SKM-1 treated with dmso at 0.1 percent for 144 hours (cell line): ENCODE measurements at regions not wholly inside any gene's neighbourhood (a gene's known extent, or its start where the extent isn't known, plus 50 kb on each side); places are given as distances from the start of the nearest gene placed in this dataset.

ENCODE experiments used
- DNase-seq: peaks from one replicate; lab custom pipeline; 2025; ENCODE audit not compliant: unreplicated experiment; lab: John Stamatoyannopoulos, UW

DNA sequence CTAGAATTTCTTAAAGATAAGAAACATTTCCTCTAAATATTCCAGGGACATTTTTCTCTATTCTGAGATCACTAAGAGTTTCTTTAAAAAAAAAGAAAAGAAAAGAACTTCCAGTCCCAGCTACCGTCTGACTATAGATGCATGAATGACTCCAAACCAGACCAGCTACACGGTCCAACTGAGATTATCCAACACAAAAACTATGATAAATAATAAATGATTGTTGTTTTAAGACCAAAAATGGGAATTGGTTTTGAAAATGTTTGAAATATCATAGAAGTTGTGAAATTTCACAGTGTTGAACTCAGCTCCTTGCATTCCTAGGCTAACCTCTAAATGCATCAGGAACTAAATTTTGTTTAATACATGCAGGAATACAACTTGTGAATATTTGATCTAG is 1619.6 kb upstream of the LRRTM3 start:
- DNase-seq, result no peak

DNA sequence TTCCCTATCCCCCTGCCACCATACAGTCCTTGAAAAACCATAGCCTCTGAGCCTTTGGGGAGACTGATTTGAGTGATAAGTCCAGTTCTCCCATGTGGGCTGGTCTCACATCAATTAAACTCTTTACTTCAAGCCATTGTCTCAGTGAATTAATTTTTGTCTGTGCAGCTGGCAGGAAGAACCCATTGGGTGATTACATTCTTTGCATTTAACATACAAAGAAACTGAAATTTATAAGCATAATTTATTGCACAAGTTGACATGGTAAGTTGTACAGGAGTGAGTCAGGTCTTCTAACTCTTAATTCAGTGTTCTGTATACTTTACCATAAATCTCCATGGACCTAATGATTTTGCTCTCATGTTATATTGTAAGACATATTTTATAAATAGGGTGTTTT is 1613.0 kb upstream of the LRRTM3 start:
- no peak for DNase-seq

DNA sequence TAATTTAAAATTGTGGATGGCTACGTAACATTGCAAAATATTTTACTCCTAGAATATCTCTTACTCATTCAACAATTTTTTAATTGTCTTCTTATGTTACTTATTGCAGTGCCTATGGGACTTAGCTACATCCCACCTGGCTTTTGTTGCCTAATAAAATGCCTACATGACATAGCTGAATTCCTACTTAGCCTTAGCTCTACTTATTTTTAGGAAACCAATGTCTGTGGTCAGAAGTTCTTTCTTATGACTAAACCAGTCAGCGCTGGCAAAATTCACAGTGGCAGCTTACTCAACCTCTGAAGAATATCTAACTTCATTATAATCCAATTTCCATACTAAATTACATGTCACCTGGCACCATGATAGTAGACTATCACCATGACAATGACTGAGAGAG is 1612.4 kb upstream of the LRRTM3 start:
- DNase-seq, result no peak

DNA sequence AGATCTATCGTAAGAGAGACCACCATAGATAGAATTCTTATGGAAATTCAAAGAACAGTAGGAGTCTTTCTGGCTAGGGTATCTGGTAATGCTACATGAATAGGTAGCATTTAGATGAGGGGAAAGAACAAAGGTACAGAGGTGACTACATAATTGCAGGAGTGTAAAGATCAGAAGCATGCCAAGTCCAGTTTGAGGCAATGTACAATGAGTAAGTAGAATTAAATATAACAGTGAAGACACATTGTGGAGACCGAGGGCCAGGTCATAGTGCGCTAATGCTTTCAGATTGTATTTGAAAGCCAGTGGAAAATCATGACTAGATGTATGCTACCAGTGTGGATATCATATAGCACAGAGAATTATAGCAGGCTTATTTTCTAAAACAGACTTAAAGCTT is 1611.6 kb upstream of the LRRTM3 start:
- no peak for DNase-seq

DNA sequence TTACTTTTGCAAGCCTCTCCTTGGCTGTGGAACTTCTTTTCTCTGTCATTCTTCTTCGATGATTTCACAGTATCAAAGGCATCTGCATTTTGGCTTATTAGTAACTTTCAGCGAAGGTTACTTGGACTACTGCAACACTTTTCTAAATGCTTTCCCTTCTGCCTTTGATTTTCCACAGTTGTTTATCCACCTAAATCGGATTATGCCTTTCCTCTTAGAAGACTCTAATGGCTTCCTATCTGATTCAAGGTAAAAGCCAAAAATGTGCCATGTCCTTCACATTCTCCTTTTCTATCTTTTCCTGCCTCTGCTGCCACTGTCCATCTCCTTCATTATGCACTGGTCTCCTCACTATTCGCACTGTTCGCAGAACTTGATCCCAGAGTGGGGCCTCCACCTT is 1606.3 kb upstream of the LRRTM3 start:
- DNase-seq, result no peak

DNA sequence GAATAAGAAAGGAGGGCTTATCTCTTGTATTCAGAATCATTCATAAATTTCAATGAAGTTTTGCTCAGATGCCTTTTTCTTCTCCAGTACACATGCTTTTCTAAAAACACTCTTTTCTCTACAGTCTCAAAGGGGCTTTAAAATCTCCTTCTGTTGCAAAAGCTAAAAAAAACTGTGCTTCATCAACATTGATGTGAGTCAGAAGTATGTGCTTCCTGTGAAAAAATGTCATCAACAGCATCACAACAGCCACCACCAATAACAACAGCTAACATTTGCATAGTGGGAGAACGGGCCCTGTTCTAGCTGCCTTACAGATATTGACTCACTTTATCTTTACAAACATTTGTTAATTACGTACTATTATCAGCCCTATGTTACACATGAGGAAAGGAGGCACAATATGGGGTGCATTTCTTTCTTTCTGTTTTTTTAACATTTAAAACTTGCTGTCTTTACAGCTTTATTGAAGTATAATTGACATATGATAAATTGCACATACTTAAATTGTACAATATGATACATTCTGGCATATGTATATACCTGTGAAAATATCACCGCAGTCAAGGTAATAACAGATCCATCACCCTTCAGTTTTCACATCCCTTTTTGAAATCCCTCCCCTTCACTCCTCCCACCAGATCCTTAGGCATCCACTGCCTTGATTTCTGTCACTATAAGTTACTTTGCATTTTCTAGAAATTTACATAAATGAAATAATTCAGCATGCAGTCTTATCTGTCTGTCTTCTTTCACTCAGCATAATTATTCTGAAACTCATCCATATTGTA is 1605.4 kb upstream of the LRRTM3 start:
- DNase-seq, result no peak

DNA sequence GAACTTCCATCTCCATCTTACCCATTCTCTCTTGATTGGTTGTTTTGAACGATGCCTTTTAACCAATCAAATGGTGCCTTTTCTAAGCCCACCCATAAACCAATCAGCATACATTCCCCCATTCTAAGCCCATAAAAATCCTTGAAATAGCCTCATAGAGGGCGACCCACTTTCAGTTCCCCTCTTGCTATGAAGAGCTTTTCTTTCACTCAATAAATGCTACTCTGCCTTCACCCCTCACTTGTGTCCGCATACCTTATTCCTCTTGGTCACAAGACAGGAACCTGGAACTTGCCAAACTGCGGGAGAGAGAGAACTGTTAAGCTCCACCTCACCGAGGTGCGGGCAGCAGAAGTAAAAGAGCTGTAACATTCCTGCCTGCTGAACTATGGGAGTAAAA is 1602.0 kb upstream of the LRRTM3 start:
- DNase-seq, result no peak

DNA sequence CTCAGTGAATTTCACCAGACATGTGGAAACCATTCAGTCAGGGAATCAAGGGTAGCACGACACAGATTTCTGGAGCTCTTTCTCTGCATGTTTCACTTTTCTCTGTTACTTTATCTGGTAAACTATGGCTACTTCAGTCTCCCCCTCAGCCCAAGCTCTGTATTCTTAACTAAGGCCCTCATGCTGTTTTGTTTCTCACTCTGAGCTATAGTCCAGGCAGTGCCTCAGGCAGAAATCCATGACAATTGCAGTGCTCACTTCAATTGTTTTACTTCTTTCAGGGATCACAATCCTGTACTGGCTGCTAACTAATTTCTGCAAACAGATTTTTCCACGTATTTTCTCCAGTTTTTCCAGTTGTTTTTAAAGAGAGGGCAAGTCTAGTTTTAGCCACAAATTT is 1599.9 kb upstream of the LRRTM3 start:
- DNase-seq, result no peak

DNA sequence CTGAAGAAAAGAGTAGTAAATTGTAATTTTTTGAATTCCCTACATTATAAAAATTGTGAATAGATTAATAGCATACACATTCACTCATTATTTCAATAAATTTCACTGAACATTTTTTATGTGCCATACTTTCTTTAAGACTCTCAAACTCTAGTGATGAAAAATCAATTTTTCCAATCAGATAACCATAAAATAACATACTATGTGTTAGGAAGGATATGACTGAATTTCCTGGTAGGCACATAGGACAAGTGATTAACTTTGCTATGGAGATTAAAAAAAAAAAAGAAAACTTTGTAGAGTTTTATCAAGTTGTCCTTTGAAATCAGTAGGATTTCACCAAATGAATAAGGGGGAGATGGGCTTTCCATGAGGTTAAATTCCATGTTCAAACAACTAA is 1597.3 kb upstream of the LRRTM3 start:
- DNase-seq, result no peak

DNA sequence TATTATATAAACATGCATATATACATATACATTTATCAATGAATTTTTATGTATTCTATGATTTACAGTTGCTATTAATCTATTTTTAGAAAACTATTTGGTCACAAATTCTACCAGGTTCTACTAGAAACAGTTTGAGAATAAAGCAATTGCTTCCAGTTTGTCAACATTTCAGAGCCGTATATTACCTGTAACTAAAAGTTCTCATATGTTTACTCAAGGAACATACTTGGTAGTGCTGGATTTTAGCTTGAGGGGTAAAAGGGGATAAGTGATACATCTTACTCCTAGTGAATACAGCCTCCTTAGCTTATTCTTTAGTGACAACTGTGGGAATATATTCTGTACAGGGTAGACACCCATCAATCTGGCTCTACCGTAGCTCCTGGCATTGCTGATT is 1590.5 kb upstream of the LRRTM3 start:
- DNase-seq, result no peak

DNA sequence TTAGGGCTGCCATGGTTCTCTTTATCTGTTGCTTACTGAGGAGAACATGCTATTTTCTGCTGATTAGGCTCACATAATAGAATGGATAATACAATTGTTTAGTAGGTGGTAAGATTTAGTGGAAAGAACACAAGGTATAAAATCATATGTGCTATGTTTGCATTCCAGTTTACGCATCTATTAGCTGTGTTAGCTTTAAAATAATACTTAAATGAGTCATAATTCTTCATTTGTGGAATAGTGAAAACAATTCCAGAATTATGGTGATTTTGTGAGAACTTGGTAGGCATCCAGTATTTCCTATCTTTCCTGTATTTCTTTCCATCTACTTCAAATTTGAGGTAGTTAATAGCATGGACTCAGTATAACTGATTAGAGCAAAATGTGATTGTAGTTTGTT is 1585.5 kb upstream of the LRRTM3 start:
- no peak for DNase-seq

DNA sequence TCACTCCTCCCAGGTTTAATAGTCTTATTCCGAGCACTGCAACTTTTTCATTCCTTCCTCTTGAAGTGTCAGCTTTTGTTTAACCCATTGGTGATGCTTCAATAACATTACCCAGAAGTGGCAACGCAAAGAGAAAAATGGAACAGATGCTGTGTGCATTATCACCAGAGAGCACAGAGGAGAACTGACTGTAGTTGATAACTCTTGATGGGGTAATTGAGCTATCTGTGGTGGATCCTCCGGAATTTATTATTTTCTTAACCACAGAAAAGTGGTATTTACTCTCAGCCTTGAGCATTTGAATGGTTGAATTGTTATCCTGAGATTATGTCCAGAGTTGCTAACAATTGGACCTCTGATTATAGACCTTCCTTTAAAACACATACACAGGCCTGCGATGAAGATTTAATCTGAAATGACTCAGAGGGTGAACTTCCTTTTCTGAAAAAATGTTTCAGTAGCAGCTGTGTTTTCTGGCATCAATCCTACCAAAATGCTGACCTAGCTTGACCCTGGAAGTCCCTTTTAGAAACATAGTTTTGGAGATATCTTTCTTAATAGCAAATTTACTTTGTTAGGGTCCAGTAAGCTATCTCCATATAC is 1584.4 kb upstream of the LRRTM3 start:
- DNase-seq, result no peak

DNA sequence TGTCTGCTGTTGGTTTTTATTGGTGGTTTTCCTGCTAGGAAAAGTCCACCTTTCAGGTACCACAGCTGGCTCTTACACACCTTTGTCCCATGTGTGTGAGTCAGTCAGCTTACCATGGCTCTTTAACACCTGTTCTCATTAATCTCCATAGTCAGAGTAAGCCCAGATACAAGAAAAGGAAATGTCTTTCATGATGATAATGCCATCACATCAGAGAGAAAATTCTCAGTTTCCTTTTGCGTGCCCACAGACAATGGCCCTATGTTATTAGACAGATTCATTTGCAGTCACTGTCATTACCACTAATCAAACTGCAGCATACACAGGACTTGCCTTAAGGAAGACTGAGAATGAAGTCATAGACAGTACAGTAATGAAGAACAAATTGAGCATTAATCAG is 1583.6 kb upstream of the LRRTM3 start:
- DNase-seq, result no peak

DNA sequence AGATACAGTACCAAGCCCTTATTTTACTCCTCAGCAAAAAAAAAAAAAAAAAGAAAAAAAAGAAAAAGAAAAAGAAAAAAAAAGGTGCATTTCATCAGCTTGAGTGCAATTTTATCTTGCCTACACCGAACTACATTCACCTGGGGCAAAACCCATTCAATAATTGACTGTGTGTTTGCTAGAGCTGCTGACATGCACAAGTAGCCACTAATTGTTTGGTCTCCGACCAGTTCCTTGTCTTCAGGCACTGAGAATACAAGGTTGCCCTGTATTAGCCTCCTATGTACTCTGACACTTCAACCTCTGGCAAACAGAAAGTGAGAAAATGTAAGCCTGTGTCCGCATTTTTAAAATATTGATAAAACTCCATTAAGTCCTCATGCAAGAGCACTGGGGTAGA is 1579.4 kb upstream of the LRRTM3 start:
- no peak for DNase-seq

DNA sequence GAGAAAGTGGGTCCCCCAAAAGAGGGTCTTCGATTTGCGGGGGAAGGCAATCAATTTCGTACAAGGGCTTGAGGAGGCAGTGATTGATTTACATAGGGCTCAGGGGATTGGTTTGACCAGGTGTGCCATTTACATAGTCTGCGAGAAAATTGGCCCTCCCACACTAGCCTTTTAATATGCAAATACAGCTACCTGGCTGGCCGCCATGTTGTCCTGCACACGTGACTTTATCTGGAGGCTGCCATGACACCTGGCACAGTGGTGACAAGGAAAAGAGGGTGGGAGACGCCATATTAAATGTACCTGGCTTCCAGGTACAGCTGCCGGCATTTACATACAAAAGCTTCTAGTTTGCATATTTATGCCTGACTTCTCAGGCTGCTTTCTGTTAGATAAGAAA is 1577.2 kb upstream of the LRRTM3 start:
- DNase-seq, result no peak

DNA sequence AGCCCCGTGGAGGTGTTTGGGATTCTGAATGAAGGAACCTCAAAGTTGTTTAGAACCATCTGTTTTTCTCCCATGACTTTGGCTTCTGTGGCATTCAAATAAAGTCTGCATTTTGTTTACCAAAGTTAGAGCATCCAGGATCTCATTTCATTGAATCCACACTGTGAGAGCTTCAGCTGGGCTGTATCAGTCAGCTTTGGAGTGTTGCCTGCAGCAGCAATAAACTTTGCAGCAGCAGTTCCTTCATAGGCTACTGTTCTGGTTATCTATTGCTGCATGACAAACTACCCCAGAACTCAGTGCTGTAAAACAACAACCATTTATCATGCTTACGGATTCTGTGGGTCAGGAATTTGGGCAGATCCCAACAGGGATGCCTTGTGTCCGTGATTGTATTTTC is 1575.2 kb upstream of the LRRTM3 start:
- DNase-seq, result no peak

DNA sequence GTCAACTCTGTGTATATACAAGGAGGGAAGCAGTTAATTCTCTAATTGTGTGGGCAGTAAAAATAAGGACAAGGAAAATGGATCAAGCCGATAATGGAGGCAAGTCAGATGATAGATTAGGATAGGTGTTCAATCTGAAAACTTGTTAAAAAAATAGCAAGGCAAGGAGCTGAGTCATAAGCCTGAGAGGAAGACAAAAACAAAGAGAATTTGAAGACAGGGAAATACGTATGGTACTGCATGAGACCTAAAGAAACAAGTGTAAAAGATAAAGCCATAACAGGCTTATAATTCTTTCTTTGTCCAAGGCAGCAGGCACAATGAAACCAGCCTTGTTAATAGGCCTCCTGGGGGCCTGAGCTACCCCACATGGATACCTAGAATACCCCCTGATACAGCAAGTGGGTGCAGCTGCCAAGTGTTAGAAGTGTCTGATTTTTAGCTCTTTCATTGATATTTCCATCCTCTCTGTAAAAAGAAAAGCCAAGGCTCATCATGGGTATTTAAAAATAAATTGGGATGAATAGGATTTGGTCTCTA is 1570.6 kb upstream of the LRRTM3 start:
- DNase-seq, result no peak

DNA sequence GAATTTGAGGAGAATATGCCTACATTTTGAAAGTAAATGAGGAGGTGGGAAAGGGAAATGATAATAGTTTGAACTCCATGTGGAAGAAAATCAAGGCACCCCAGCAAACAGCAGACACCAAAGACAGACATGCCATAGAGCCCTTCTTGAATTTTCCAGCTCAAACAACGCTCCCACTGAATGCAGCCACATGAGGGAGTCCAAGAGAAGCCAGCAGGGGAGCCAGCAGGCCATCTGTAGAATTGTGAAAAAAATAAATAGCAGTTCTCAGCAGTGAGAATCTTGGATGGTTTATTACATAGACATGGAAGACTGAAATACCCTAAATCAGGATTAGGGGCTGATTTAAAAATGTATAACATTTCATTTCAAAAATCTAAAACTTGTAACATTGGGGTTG is 1567.3 kb upstream of the LRRTM3 start:
- no peak for DNase-seq

DNA sequence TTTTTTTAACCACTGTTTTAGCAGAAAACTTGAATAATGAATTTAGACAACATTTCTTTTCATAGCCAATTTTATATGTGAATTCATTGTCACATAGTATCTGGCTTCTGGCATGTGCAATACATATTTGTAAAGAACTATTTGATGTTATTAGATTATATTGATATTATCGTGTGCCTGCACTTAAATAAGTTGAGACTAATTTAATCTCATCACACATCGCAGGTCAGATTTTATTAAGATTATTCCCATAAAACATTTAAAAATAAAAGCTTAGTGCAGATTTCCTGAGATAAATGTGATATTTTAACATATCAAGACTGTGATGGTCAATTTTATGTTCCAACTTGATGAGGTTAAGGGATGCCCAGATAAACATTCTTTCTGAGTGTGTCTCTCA is 1565.3 kb upstream of the LRRTM3 start:
- DNase-seq, result no peak

DNA sequence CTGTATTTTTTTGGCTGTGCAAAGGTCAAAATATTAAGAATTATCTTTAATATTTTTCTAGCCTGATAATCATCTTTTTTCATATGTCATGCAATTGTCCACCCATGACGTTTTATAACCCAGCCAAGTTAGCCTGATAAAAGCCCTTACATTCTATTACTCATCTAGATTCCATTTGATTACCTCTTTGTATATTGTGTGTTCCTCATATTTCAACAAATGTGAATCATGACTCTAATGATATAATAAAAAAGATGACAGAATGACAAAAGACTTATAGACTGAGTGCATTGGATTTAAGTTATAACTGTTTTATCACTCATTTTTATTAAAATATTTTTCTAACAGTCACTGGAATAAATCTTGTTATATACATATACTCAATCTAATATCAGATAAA is 1560.0 kb upstream of the LRRTM3 start:
- no peak for DNase-seq

DNA sequence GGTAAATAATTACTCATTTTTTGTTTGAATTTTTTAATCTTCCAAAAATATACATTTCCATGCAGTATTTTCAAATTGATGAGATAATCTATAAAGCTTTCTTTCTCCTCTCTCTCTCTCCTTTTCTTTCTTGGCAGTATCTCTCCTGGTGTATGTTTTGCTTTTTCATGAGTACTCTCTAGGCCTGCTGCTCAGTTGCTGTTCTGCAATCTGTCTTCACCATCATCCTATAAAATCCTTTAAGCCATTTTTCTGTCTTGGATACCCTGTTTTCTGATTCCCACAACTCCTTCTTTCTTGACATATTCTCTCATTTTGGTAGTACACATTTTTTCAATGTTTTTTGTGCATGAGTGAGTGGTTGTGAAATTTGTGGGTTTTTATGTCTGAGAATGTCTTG is 1558.1 kb upstream of the LRRTM3 start:
- no peak for DNase-seq

DNA sequence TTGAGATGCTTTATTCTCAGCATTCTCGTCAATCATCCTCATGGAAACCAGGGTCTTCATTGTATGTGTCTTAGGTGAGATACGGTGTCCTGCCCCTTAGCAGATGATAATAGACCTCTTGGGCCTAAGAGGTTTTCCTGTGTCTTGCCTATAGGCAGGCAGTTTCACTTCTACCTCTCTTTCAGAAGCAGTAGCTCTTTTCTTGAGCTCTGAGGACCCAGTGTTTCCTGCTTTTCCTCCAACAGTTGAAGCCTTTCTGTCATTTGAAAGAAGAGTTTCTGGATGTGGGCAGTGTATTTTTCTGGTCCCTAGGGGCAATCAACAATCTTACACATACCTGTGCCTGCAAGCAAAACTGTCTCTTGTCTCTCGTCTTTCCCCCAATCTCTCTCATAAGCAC is 1550.3 kb upstream of the LRRTM3 start:
- no peak for DNase-seq

DNA sequence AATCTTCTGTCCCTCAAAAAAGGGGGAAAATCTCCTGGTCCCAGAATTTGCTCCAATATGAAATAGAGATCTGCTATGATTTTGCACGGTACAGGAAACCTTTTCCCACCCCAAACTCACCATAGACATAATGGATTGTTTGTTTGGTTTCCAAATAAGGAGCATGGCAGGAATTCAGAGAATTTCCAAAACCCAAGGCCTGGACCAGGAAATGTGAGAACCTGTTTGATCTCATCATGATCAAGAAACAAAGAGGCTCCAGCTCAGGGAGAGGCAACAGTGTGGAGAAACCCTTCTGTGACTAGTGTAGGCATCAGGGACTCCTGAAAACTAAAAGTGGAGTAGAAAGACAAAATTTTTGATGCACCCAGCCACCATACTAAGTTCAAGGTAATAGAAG is 1548.1 kb upstream of the LRRTM3 start:
- no peak for DNase-seq
